ENCODE measurements at regions not wholly inside any gene's neighbourhood (a gene's known extent, or its start where the extent isn't known, plus 50 kb on each side); places are given as distances from the start of the nearest gene placed in this dataset.

DNA sequence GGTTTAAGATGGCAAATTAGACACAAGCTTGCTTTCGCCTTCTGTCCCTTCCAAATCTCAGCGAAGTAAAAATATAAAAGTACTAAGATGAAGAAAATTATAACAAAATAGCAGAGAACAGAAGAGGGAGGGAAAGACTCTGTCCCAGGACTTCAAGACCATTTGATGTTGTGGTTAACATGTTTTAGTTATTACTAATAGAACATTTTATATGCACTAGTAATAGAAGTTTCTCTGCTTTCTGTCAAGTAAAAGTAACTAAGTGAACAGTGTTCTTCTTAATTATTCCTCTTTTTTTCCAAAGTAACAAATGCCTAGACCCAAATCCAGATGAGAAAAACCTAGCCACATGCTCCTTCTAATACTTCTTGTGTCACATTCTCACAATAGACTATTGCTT, 85.1 kb upstream of the DAAM1 start:
- TF ChIP-seq, protein P1, sequence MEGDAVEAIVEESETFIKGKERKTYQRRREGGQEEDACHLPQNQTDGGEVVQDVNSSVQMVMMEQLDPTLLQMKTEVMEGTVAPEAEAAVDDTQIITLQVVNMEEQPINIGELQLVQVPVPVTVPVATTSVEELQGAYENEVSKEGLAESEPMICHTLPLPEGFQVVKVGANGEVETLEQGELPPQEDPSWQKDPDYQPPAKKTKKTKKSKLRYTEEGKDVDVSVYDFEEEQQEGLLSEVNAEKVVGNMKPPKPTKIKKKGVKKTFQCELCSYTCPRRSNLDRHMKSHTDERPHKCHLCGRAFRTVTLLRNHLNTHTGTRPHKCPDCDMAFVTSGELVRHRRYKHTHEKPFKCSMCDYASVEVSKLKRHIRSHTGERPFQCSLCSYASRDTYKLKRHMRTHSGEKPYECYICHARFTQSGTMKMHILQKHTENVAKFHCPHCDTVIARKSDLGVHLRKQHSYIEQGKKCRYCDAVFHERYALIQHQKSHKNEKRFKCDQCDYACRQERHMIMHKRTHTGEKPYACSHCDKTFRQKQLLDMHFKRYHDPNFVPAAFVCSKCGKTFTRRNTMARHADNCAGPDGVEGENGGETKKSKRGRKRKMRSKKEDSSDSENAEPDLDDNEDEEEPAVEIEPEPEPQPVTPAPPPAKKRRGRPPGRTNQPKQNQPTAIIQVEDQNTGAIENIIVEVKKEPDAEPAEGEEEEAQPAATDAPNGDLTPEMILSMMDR (IDR thresholded peaks at IDR 0.05) = no peak
- no peak overlapping the region for H3K27ac ChIP-seq
- no peaks in the 10 kb centered on the region for H3K36me3 ChIP-seq
- no peaks in the 10 kb centered on the region for H3K27me3 ChIP-seq
- H3K9me3 ChIP-seq = no peaks in the 10 kb centered on the region
- DNase-seq (ENCODE audit: low spot score in 2 of 2) = no peak
- intact Hi-C loops (cut with DNase I) = no loop called here
- no peaks in the 10 kb centered on the region for H3K4me1 ChIP-seq
- H3K4me3 ChIP-seq = no peak overlapping the region

DNA sequence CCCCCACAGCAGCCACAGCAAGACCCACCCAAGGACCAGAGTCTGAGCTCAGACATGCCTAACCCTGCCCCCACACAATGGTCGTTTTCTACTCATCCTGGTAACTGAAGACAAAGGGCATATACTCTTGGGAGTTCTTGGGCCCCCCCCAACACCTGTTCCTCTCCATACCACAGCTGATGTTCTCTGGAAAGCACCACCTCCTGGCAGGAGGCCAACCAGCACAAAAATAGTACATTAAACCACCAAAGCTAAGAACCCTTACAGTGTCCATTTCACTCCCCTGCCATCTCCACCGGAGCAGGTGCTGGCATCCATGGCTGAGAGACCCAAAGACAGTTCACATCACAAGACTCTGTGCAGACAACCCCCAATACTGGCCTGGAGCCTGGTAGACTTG, 80.6 kb upstream of the DAAM1 start:
- Histone ChIP-seq H3K9me3 (no peaks in the 10 kb centered on the region), H3K27ac (no peak overlapping the region), H3K4me1 (no peaks in the 10 kb centered on the region), H3K27me3 (no peaks in the 10 kb centered on the region), H3K36me3 (no peaks in the 10 kb centered on the region), H3K4me3 (no peak overlapping the region)
- no peak for DNase-seq (ENCODE audit: low spot score in 2 of 2)
- TF ChIP-seq, protein P1 (IDR thresholded peaks at IDR 0.05) = no peak
- intact Hi-C loops (cut with DNase I) = no loop called here

DNA sequence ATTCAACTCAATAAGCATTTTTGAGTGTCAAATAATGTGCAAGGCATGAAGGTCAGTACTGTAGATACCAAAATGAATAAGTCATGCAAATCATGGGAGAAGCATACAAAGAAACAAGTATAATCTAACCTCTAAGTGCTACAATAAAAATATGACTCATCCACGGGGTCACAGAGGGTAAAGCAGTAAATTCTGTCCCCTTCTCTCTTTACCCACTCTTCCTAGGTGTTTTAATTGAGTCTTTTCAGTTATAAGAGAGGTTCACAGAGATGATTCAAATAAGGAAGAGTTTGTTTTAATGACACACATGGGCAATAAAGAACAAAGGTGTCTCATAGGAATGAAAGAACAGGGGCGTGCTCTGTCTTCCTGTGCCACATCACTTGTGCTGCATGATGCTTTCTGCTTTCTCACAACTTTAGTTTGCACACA, 71.5 kb upstream of the DAAM1 start:
- H3K9me3 ChIP-seq = no peaks in the 10 kb centered on the region
- intact Hi-C loops (cut with DNase I) = no loop called here
- no peaks in the 10 kb centered on the region for H3K27me3 ChIP-seq
- H3K36me3 ChIP-seq = no peaks in the 10 kb centered on the region
- no peaks in the 10 kb centered on the region for H3K4me1 ChIP-seq
- no peak overlapping the region for H3K4me3 ChIP-seq
- TF ChIP-seq, protein P1 (IDR thresholded peaks at IDR 0.05) = no peak
- H3K27ac ChIP-seq = no peak overlapping the region
- no peak for DNase-seq (ENCODE audit: low spot score in 2 of 2)

DNA sequence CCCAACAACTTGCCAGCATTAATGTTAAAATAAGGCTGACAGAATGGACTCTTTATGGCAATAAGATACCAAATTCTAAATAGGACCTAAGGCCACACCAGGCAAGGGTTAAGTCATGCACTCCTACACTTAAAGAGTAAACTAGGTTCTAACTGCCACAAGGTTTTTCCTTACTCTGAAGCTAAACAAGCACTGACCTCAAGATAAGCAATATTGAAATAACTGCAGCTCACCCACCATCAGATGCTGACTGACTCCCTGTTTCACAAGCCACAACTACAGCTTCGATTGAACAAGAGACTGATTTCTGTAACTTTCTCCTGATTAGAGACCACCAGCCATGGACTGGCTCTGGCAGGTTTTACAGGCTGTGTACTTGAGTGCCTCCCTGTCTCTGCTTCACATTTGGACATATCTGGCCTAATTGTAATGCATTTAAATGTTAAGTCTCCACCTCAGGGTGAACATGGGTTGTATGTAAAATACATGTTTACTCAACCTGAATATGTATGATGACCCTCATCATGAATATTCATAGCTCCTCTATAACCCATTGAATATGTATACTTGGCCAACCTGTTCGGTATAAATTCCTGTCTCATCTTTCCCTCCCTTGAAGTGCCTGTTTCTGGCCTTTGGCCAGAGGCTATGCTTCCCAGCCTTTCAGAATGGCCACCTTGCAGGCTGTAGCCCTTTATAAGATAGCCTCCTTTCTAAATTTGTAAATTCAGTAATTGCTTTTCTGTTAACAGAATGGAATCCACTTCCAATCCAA, 70.5 kb upstream of the DAAM1 start:
- Histone ChIP-seq H3K9me3 (no peaks in the 10 kb centered on the region), H3K27me3 (no peaks in the 10 kb centered on the region), H3K4me3 (no peak overlapping the region), H3K27ac (no peak overlapping the region), H3K36me3 (no peaks in the 10 kb centered on the region), H3K4me1 (no peaks in the 10 kb centered on the region)
- TF ChIP-seq, protein P1 (IDR thresholded peaks at IDR 0.05) = no peak
- no peak for DNase-seq (ENCODE audit: low spot score in 2 of 2)
- intact Hi-C loops (cut with DNase I) = no loop called here

DNA sequence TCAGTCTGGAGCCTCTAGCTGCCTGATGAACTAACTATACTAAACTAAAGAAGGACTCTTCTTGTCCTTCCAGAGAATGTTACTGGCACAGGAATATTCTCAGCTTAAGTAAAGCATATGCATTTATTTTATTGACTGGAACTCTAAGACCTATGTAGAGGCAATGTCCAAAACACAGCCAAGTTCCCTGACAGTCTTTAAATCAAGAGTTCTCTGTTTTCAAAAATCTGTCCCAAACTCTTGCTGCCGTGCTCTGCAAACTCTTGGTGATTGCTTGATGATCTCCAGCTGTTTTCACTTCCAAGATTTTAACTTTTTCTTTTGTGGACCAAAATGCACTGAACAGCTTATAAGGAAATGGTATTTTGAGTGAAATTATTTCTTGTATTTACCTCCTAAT, 67.5 kb upstream of the DAAM1 start:
- no peaks in the 10 kb centered on the region for H3K4me1 ChIP-seq
- H3K9me3 ChIP-seq = no peaks in the 10 kb centered on the region
- H3K27me3 ChIP-seq = no peaks in the 10 kb centered on the region
- no peak for DNase-seq (ENCODE audit: low spot score in 2 of 2)
- TF ChIP-seq, protein P1 (IDR thresholded peaks at IDR 0.05) = no peak
- H3K27ac ChIP-seq = no peak overlapping the region
- no peak overlapping the region for H3K4me3 ChIP-seq
- H3K36me3 ChIP-seq = no peaks in the 10 kb centered on the region
- intact Hi-C loops (cut with DNase I) = loop anchor here (5.0 to 10.0 kb wide), 2 partner anchors 619 to 1044 kb away; partner anchors contain the start of gene DHRS7
